NCI-H2081 (cell line): ENCODE measurements at regions not wholly inside any gene's neighbourhood (a gene's known extent, or its start where the extent isn't known, plus 50 kb on each side); places are given as distances from the start of the nearest gene placed in this dataset.
"Not testable (repeated sequence)": the region's sequence is repeated elsewhere in the genome, so short reads cannot be mapped to it uniquely, and the experiment has no call there.

Source experiments
- DNase-seq, 2 experiments: peaks; one replicate each; lab custom pipeline; 2025; lab: John Stamatoyannopoulos, UW

GRCh38 chr19:30943101-30943843 is 406.0 kb downstream of the TSHZ3 start:
- DNase-seq: no peak

- DNase-seq: no peak
Observed at GRCh38 chr19:30942636-30943035, 406.6 kb downstream of the TSHZ3 start.

GRCh38 chr19:30941591-30941990 is 407.6 kb downstream of the TSHZ3 start:
- DNase-seq: no peak

- no peak for DNase-seq
Observed at GRCh38 chr19:30936276-30936675, 413.0 kb downstream of the TSHZ3 start.

GRCh38 chr19:30935146-30935545 is 414.1 kb downstream of the TSHZ3 start:
- DNase-seq: no peak

GRCh38 chr19:30933454-30933853 is 415.8 kb downstream of the TSHZ3 start:
- DNase-seq: not testable (repeated sequence)

GRCh38 chr19:30932854-30933253 is 416.4 kb downstream of the TSHZ3 start:
- no peak for DNase-seq

GRCh38 chr19:30930941-30931706 is 418.1 kb downstream of the TSHZ3 start:
- no peak for DNase-seq

- no peak for DNase-seq
Observed at GRCh38 chr19:30927705-30928104, 421.5 kb downstream of the TSHZ3 start.

- DNase-seq: no peak
Observed at GRCh38 chr19:30924670-30925069, 424.6 kb downstream of the TSHZ3 start.

GRCh38 chr19:30924069-30924636 is 425.1 kb downstream of the TSHZ3 start:
- DNase-seq: no peak

- DNase-seq: no peak
Observed at GRCh38 chr19:30923621-30924020, 425.6 kb downstream of the TSHZ3 start.

GRCh38 chr19:30923096-30923495 is 426.1 kb downstream of the TSHZ3 start:
- no peak for DNase-seq

- DNase-seq: no peak
Observed at GRCh38 chr19:30920222-30920621, 429.0 kb downstream of the TSHZ3 start.

- no peak for DNase-seq
Observed at GRCh38 chr19:30919737-30920136, 429.5 kb downstream of the TSHZ3 start.

GRCh38 chr19:30916238-30916637 is 433.0 kb downstream of the TSHZ3 start:
- DNase-seq: no peak

- DNase-seq: no peak
Observed at GRCh38 chr19:30911491-30911890, 437.7 kb downstream of the TSHZ3 start.

GRCh38 chr19:30910485-30911240 is 438.6 kb downstream of the TSHZ3 start:
- no peak for DNase-seq

- no peak for DNase-seq
Observed at GRCh38 chr19:30909216-30909615, 440.0 kb downstream of the TSHZ3 start.

GRCh38 chr19:30908262-30908771 is 440.9 kb downstream of the TSHZ3 start:
- no peak for DNase-seq

GRCh38 chr19:30906871-30907270 is 442.4 kb downstream of the TSHZ3 start:
- no peak for DNase-seq

GRCh38 chr19:30900051-30900450 is 449.2 kb downstream of the TSHZ3 start:
- DNase-seq: no peak
